ENCODE measurements at regions not wholly inside any gene's neighbourhood (a gene's known extent, or its start where the extent isn't known, plus 50 kb on each side); places are given as distances from the start of the nearest gene placed in this dataset.
"Not testable (repeated sequence)": the region's sequence is repeated elsewhere in the genome, so short reads cannot be mapped to it uniquely, and the experiment has no call there.

DNA sequence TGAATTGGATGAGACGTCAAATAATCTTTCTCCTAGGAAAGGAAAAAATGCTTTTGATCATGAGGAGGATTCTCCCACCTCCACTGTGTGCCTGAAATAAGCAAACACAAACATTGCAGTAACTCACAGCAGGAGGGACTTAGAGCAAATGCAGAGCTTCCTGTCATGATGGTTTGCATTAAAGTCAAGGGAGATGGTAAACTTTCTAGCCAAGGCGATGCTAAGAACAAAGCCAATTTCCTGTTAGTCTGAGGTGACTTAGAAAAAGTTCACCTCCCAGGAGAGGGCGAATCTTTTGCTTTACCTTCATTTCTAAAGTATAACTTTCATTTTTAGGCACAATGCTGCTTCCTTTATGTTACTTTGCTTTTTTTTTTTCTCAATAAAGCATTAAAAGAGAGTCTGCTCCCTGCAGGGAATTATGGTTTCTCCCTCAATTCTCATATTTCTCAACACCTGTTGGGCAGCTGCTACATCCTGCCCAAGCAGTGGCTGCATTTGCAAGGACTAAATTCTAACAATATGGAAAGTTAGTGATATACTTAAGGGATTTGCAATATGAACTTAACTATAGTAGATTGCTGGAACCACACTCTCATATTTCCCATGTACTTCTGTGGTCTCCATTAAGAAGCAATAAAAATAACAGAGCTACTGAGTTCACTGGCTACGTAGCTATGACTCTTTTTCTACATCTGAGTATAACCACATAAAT lies 175.6 kb downstream of the PCTP start:
- H3K4me3 ChIP-seq: no peak overlapping the region
- intact Hi-C loops (cut with DNase I; ENCODE audit: low total_unique reads): no loop called here
- H3K9me3 ChIP-seq: no peaks in the 10 kb centered on the region
- no peak overlapping the region for H3K27ac ChIP-seq
- no peaks in the 10 kb centered on the region for H3K27me3 ChIP-seq
- 69 to 72% methylated on average over 4 of the region's 4 CpGs for WGBS, 2 donors
- H3K36me3 ChIP-seq (ENCODE audit: low read depth, missing control alignments): no peaks in the 10 kb centered on the region
- TF ChIP-seq POLR2A (IDR thresholded peaks at IDR 0.05) (no peak), CTCF (IDR thresholded peaks at IDR 0.05) (no peak)
- no peak for DNase-seq
- H3K4me1 ChIP-seq: no peaks in the 10 kb centered on the region

- no peaks in the 10 kb centered on the region for H3K4me1 ChIP-seq
- no peaks in the 10 kb centered on the region for H3K27me3 ChIP-seq
- 91 to 100% methylated on average over 1 of the region's 1 CpG for WGBS, 2 donors
- TF ChIP-seq POLR2A (IDR thresholded peaks at IDR 0.05): no peak
- TF ChIP-seq CTCF (IDR thresholded peaks at IDR 0.05): no peak
- no peak overlapping the region for H3K27ac ChIP-seq
- H3K4me3 ChIP-seq: no peak overlapping the region
- intact Hi-C loops (cut with DNase I; ENCODE audit: low total_unique reads): no loop called here
- H3K9me3 ChIP-seq: no peaks in the 10 kb centered on the region
- no peak for DNase-seq
- H3K36me3 ChIP-seq (ENCODE audit: low read depth, missing control alignments): no peaks in the 10 kb centered on the region
Measured at GRCh38 chr17:55930291-55930809, 179.5 kb downstream of the PCTP start.

- H3K4me1 ChIP-seq: no peaks in the 10 kb centered on the region
- H3K27me3 ChIP-seq: no peaks in the 10 kb centered on the region
- no peaks in the 10 kb centered on the region for H3K9me3 ChIP-seq
- H3K27ac ChIP-seq: no peak overlapping the region
- H3K36me3 ChIP-seq (ENCODE audit: low read depth, missing control alignments): no peaks in the 10 kb centered on the region
- TF ChIP-seq POLR2A (IDR thresholded peaks at IDR 0.05): no peak
- no peak for TF ChIP-seq CTCF (IDR thresholded peaks at IDR 0.05)
- 87 to 88% methylated on average over 1 of the region's 1 CpG for WGBS, 2 donors
- intact Hi-C loops (cut with DNase I; ENCODE audit: low total_unique reads): no loop called here
- no peak for DNase-seq
- H3K4me3 ChIP-seq: no peak overlapping the region
Measured at GRCh38 chr17:55931446-55931845, 180.6 kb downstream of the PCTP start.

DNA sequence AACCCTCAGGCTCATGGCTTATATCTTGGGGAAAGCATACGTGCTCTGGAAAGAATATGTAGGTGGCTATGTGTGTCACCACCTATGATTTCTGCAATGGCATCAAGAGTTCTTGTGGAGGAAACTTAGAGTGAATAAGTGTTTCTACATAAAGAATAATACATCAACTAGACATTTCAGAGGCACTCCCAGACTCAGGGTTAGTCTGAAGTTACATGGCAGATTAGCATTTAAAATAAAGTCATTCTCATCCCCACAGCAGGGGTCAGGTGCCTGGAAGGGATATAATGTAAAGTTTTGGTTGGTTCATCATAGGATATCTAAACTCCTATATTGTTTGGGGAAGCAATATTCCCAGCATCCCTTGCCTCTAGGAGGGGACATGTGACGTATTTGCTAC lies 182.1 kb downstream of the PCTP start:
- DNase-seq: no peak
- Histone ChIP-seq H3K27me3 (no peaks in the 10 kb centered on the region), H3K4me1 (no peaks in the 10 kb centered on the region), H3K9me3 (no peaks in the 10 kb centered on the region), H3K4me3 (no peak overlapping the region), H3K27ac (no peak overlapping the region), H3K36me3 (ENCODE audit: low read depth, missing control alignments) (no peaks in the 10 kb centered on the region)
- intact Hi-C loops (cut with DNase I; ENCODE audit: low total_unique reads): no loop called here
- 81 to 88% methylated on average over 2 of the region's 2 CpGs for WGBS, 2 donors
- TF ChIP-seq CTCF (IDR thresholded peaks at IDR 0.05): no peak
- TF ChIP-seq POLR2A (IDR thresholded peaks at IDR 0.05): no peak

- H3K9me3 ChIP-seq; DNase-seq; H3K27me3 ChIP-seq; H3K4me1 ChIP-seq; intact Hi-C loops (cut with DNase I; ENCODE audit: low total_unique reads); H3K4me3 ChIP-seq; H3K36me3 ChIP-seq (ENCODE audit: low read depth, missing control alignments); H3K27ac ChIP-seq: not testable (repeated sequence)
- 36 to 48% methylated on average over 8 of the region's 8 CpGs for WGBS, 2 donors
Measured at GRCh38 chr17:55939181-55939810, 188.4 kb downstream of the PCTP start.

Measured in testis (tissue), 2 donors.